ENCODE measurements at regions not wholly inside any gene's neighbourhood (a gene's known extent, or its start where the extent isn't known, plus 50 kb on each side); places are given as distances from the start of the nearest gene placed in this dataset.
"Not testable (repeated sequence)": the region's sequence is repeated elsewhere in the genome, so short reads cannot be mapped to it uniquely, and the experiment has no call there.

GRCh38 chr11:71723991-71724390 is 109.0 kb upstream of the DEFB108B start:
- TF ChIP-seq, protein P1, sequence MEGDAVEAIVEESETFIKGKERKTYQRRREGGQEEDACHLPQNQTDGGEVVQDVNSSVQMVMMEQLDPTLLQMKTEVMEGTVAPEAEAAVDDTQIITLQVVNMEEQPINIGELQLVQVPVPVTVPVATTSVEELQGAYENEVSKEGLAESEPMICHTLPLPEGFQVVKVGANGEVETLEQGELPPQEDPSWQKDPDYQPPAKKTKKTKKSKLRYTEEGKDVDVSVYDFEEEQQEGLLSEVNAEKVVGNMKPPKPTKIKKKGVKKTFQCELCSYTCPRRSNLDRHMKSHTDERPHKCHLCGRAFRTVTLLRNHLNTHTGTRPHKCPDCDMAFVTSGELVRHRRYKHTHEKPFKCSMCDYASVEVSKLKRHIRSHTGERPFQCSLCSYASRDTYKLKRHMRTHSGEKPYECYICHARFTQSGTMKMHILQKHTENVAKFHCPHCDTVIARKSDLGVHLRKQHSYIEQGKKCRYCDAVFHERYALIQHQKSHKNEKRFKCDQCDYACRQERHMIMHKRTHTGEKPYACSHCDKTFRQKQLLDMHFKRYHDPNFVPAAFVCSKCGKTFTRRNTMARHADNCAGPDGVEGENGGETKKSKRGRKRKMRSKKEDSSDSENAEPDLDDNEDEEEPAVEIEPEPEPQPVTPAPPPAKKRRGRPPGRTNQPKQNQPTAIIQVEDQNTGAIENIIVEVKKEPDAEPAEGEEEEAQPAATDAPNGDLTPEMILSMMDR (IDR thresholded peaks at IDR 0.05 in 4 of 5, conservative IDR thresholded peaks at IDR 0.05 in 1 of 5) = not testable (repeated sequence)
- TF ChIP-seq POLR2A (IDR thresholded peaks at IDR 0.05) = not testable (repeated sequence)

Measured in gastrocnemius medialis (tissue), 4 donors.